Activated CD8-positive, alpha-beta T cell treated with anti-CD3 and anti-CD28 coated beads, Interleukin-2, amount 10 ng/mL, durations not matched to agents 7 days and 5 days (primary cell): ENCODE measurements at regions not wholly inside any gene's neighbourhood (a gene's known extent, or its start where the extent isn't known, plus 50 kb on each side); places are given as distances from the start of the nearest gene placed in this dataset.
"Not testable (repeated sequence)": the region's sequence is repeated elsewhere in the genome, so short reads cannot be mapped to it uniquely, and the experiment has no call there.

Source experiments
- ATAC-seq: fragments of 150-1000 bp; cut with Tn5 transposase; one replicate; pipeline ENCODE4 v1.10.0; 2021; ENCODE audit warnings: moderate library complexity
- CTCF ChIA-PET: fragments of 350-600 bp; sonication (Branson Sonifier 250); formaldehyde crosslinking; loops from one replicate; lab custom pipeline; 2021; ENCODE audit warnings: antibody characterized with exemption; lab: Charles Lee
- POLR2A ChIA-PET: fragments of 350-600 bp; sonication (Branson Sonifier 250); formaldehyde crosslinking; loops from one replicate; lab custom pipeline; 2021; ENCODE audit warnings: antibody characterized with exemption; lab: Charles Lee
- DNase-seq: peaks from one replicate; pipeline ENCODE4 v3.0.0-alpha.2; 2020
- H3K27ac Mint-ChIP-seq: one replicate; pipeline ENCODE4 v1.8.0; 2021; ENCODE audit warnings: mild to moderate bottlenecking, mixed read lengths
- H3K27me3 Mint-ChIP-seq: one replicate; pipeline ENCODE4 v1.8.0; 2021; ENCODE audit warnings: low read depth, mixed read lengths
- H3K36me3 Mint-ChIP-seq: one replicate; pipeline ENCODE4 v1.8.0; 2021; ENCODE audit warnings: low read depth, mixed read lengths
- H3K4me1 Mint-ChIP-seq: one replicate; pipeline ENCODE4 v1.8.0; 2021; ENCODE audit warnings: low read depth, mixed read lengths
- H3K4me3 Mint-ChIP-seq: one replicate; pipeline ENCODE4 v1.8.0; 2021; ENCODE audit warnings: mild to moderate bottlenecking, mixed read lengths
- H3K9me3 Mint-ChIP-seq: one replicate; pipeline ENCODE4 v1.8.0; 2022; ENCODE audit warnings: mixed read lengths; ENCODE audit not compliant: insufficient read depth

DNA sequence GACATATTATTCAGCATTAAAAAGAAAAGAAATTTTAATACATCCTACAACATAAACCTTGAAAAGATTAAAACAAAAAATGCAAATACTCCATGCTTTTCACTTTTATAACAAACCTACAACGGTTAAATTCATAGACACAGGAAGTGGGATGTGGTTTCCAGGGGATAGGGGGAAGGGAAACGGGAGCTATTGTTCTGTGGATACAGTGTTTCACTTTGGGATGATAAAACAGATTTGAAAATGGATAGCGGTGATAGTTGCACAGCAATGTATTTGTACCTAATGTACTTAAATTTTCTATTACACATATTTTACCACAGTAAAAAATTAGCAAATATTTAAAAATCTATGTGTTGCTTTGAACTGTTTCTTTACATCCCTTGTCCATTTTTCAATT, 368.0 kb downstream of the CDY2B start:
- H3K4me3 Mint-ChIP-seq, POLR2A ChIA-PET: not testable (repeated sequence)

DNA sequence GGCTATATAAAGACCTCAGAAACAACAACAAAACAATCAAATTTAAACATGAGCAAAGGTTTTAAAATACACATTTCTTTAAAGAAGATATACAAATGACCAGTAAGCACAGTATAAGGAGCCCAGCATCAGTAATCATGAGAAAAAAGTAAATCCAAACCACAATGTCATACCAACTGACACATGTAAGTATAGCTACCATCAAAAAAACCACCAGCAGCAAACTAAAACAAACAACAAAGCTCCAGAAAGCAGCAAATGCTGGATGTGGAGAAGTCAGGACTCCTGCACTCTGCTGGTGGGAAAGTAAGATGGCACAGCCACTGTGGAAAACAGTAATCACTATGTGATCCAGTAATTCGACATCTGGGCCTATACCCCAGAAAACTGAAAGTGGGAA, 368.5 kb downstream of the CDY2B start:
- H3K4me3 Mint-ChIP-seq, POLR2A ChIA-PET, H3K9me3 Mint-ChIP-seq, H3K4me1 Mint-ChIP-seq, CTCF ChIA-PET, H3K27ac Mint-ChIP-seq, H3K36me3 Mint-ChIP-seq, DNase-seq, ATAC-seq, H3K27me3 Mint-ChIP-seq: not testable (repeated sequence)

More for the DNA sequence above, 368.0 kb downstream of the CDY2B start:
- H3K9me3 Mint-ChIP-seq, DNase-seq, H3K36me3 Mint-ChIP-seq, H3K27ac Mint-ChIP-seq, H3K27me3 Mint-ChIP-seq, H3K4me1 Mint-ChIP-seq, ATAC-seq, CTCF ChIA-PET: not testable (repeated sequence)

GRCh38 chrY:17505834-17506233, 374.2 kb downstream of the CDY2B start:
- DNase-seq, POLR2A ChIA-PET, H3K27ac Mint-ChIP-seq, ATAC-seq, H3K9me3 Mint-ChIP-seq, CTCF ChIA-PET, H3K4me3 Mint-ChIP-seq, H3K36me3 Mint-ChIP-seq, H3K27me3 Mint-ChIP-seq, H3K4me1 Mint-ChIP-seq: not testable (repeated sequence)

DNA sequence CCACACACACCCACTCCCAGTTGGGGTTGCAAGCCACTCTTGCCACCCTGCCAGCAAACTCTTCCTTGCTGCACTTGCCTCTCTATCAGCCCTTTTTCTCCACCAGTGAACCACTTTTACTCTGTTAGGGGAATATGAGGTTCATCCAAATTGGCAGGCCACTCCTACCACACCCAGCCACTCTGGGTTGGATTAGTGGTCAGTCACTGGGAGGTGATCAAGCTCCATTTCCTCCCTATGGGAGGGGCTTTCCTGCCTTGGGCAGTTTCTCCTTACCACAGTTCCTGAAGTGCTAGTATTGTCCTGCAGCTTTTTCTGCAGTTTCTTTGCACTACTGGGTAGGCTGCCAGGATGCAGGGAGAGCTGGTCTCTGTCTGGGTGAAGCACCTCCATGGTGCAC, 395.3 kb downstream of the CDY2B start:
- H3K4me3 Mint-ChIP-seq, H3K27me3 Mint-ChIP-seq, H3K4me1 Mint-ChIP-seq, H3K36me3 Mint-ChIP-seq, H3K9me3 Mint-ChIP-seq, CTCF ChIA-PET, ATAC-seq, H3K27ac Mint-ChIP-seq, POLR2A ChIA-PET, DNase-seq: not testable (repeated sequence)

GRCh38 chrY:17484157-17484556, 395.9 kb downstream of the CDY2B start:
- DNase-seq, H3K36me3 Mint-ChIP-seq, H3K27ac Mint-ChIP-seq, H3K4me1 Mint-ChIP-seq, POLR2A ChIA-PET, H3K9me3 Mint-ChIP-seq, H3K27me3 Mint-ChIP-seq, CTCF ChIA-PET, H3K4me3 Mint-ChIP-seq: not testable (repeated sequence)
- peak; percentile 76 for ATAC-seq

DNA sequence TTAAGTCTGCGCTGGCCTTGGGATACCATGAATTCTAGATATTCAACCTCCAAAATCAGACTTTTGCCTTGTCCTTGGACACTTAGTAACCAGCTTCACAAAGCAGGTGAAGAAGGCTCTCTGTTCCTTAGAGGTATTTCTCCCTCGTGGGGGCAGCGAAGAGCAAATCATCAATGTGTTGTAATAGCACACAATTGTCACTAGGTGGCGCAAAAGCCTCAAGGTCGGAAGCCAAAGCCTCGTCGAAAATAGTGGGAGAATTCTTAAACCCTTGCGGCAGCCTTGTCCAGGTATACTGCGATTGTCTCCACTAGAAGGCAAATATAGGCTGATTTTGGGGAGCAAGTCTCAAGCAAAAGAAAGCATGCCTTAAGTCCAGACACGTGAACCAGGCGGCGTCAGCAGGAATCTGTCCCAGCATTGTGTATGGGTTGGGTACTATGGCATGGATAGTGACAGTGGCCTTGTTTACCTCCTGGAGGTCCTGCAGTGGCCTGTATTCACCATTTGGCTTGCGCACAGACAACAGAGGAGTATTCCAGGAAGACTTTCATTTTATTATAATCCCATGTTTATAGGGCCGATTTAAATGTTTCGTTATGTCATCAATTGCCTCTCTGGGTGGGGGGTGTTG, 398.5 kb downstream of the CDY2B start:
- POLR2A ChIA-PET, H3K27ac Mint-ChIP-seq: not testable (repeated sequence)
- peak; percentile 30 for ATAC-seq

GRCh38 chrY:17472068-17472467, 408.0 kb downstream of the CDY2B start:
- H3K9me3 Mint-ChIP-seq, POLR2A ChIA-PET, H3K36me3 Mint-ChIP-seq, H3K4me3 Mint-ChIP-seq, H3K27ac Mint-ChIP-seq, ATAC-seq, H3K4me1 Mint-ChIP-seq, DNase-seq, H3K27me3 Mint-ChIP-seq, CTCF ChIA-PET: not testable (repeated sequence)

More for the DNA sequence above, 398.5 kb downstream of the CDY2B start:
- DNase-seq, H3K36me3 Mint-ChIP-seq, H3K27me3 Mint-ChIP-seq, H3K9me3 Mint-ChIP-seq, H3K4me1 Mint-ChIP-seq, H3K4me3 Mint-ChIP-seq, CTCF ChIA-PET: not testable (repeated sequence)

DNA sequence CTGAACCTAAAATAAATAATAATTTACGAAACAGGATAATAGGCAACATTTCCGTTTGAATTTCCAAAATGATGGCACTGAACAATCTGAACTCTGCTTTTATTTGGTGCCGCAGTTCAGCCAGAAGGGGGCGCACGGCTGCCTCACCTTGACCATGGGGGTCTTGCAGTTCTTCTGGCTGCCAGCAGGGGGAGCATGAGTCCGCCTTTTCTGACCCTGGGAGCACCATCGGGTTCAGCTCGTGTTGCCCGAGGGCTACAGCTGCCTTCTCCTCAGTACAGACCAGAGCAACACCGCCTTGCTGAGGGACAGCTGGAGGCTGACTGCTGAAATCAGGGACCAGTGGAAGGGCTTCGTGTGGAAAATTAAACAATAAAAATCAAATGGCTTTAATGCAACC, 420.3 kb downstream of the CDY2B start:
- H3K27me3 Mint-ChIP-seq, H3K4me1 Mint-ChIP-seq, POLR2A ChIA-PET, H3K9me3 Mint-ChIP-seq, H3K4me3 Mint-ChIP-seq, H3K36me3 Mint-ChIP-seq, H3K27ac Mint-ChIP-seq, DNase-seq, CTCF ChIA-PET: not testable (repeated sequence)
- peak; percentile 65 for ATAC-seq

GRCh38 chrY:17430570-17431166, 449.4 kb downstream of the CDY2B start:
- ChIA-PET CTCF (no interaction called here), POLR2A (no interaction called here)
- Mint-ChIP-seq H3K4me1 (no peaks in the 10 kb centered on the region), H3K27me3 (no peaks in the 10 kb centered on the region), H3K9me3 (no peaks in the 10 kb centered on the region), H3K27ac (no peak overlapping the region), H3K36me3 (no peaks in the 10 kb centered on the region), H3K4me3 (no peak overlapping the region)
- peak; percentile 21 for DNase-seq
- ATAC-seq: no peak

DNA sequence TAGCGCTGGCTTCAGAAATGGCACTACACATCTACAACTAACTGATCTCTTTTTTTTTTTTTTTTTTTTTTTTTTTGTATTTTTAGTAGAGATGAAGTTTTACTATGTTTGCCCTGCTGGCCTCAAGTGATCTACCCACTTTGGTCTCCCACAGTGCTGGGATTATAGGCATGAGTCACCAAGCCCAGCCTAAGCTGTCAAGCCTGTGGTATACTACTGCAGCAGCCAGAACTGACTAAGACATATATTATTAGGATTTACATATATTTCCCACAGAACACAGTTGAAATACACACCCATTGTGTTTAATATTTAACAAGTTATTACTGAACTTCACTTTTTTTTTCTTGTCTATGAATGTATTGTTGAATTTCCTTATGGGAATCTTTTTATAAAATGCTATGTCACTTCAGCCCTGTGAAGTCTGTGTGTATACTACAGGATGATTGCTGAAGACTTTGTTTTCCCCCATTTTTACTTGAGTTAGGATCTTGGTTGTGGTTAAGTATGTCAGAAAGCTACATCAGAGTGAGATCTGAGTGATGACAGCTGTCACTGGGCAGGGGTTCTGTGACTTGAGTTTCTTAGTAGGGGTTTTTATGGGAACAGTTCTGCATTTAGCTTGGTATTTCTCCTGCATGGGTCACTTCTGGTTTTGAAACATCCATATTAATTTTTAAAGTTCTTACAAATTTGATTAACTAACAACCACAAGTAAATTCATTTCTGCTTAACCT, 481.5 kb downstream of the CDY2B start:
- ChIA-PET CTCF (no interaction called here), POLR2A (no interaction called here)
- H3K36me3 Mint-ChIP-seq: no peaks in the 10 kb centered on the region
- H3K27ac Mint-ChIP-seq: no peak overlapping the region
- no peaks in the 10 kb centered on the region for H3K27me3 Mint-ChIP-seq
- no peak overlapping the region for H3K4me3 Mint-ChIP-seq
- no peaks in the 10 kb centered on the region for H3K9me3 Mint-ChIP-seq
- no peak for DNase-seq
- no peak for ATAC-seq
- H3K4me1 Mint-ChIP-seq: no peaks in the 10 kb centered on the region

DNA sequence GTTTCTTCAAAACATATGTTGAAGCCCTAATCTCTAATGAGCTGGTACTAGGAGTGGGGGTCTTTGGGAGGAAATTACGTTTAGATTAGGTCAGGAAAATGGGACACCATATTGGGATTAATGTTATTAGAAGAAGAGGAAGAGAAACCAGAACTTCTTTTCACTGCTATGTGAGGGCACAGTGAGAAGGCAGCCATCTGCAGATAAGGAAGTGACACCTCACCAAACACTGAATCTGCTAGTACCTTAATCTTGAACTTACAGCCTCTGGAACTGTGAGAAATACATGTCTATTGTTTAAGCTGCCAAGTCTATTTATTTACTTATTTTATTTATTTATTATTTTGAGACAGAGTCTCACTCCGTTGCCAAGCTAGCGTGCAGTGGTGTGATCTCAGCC, 482.4 kb downstream of the CDY2B start:
- POLR2A ChIA-PET: no interaction called here
- ATAC-seq (no peak), DNase-seq (no peak)
- CTCF ChIA-PET: no interaction called here
- Mint-ChIP-seq H3K36me3 (no peaks in the 10 kb centered on the region), H3K4me3 (no peak overlapping the region), H3K27ac (no peak overlapping the region), H3K9me3 (no peaks in the 10 kb centered on the region), H3K4me1 (no peaks in the 10 kb centered on the region), H3K27me3 (no peaks in the 10 kb centered on the region)

- Mint-ChIP-seq H3K4me1 (no peaks in the 10 kb centered on the region), H3K9me3 (peaks cover 4% of the 10 kb centered on the region), H3K4me3 (no peak overlapping the region), H3K36me3 (no peaks in the 10 kb centered on the region), H3K27me3 (no peaks in the 10 kb centered on the region), H3K27ac (no peak overlapping the region)
- ATAC-seq (no peak), DNase-seq (no peak)
- CTCF ChIA-PET: no interaction called here
- POLR2A ChIA-PET: no interaction called here
Observed at GRCh38 chrY:17381431-17382070, 498.5 kb downstream of the CDY2B start.
